Sciatic nerve (tissue), 2 donors: ENCODE measurements at regions not wholly inside any gene's neighbourhood (a gene's known extent, or its start where the extent isn't known, plus 50 kb on each side); places are given as distances from the start of the nearest gene placed in this dataset.
A peak's percentile ranks its signal among the peaks of the same experiment; 100 is the strongest.

Source experiments
- ATAC-seq: fragments of 200-7000 bp; cut with Tn5 transposase; one replicate; pipeline ENCODE4 v1.9.1; 2020; ENCODE audit warnings: mild to moderate bottlenecking, moderate library complexity
- DNase-seq: peaks from one replicate; pipeline ENCODE4 v3.0.0-alpha.2; 2020; ENCODE audit warnings: low spot score
- intact Hi-C: fragments of 100-400 bp; cut with DNase I; formaldehyde crosslinking; loops from one replicate; pipeline ENCODE4 v1.14.2; 2022
- donor health status: DM: no; HTN: no; CAD: no.
- donor health status: DM: no; HTN: no; CAD: no.

DNA sequence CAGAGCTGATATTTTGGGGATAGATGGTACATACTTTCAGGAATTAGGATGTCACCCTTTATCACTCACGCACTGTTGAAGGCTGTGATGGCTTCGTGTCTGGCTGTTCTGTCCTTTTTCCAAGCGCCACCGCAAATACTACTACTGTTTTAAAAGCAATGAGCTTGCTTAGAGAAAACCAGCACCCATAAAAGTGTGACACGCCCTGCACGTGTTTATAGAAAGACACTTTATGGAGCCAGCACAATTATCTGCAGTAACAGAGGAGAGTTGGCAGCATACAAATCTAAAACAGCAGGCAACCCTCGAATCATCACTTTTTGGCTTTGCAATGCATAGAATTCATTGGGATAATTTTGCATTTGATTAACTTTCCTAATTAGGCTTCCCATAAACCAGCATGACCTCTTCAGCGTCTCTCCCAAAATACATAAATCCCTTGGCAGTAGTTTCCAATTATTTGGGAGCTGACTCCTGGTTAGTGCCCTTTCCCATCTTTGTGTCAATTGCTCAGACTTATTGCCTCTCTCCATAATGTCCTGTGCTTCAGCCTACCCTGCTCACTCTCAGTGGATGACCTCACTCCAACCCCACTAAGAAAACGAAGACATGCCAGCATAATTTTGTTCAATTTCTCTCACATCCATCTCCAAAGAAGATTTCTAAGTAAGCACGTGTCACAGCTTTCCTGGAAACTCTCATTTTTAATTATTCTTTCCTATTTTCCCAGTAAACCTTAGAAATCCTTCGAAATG lies 118.7 kb upstream of the LARGE1 start:
- ATAC-seq (no peak), DNase-seq (no peak)
- intact Hi-C loops = no loop called here

DNA sequence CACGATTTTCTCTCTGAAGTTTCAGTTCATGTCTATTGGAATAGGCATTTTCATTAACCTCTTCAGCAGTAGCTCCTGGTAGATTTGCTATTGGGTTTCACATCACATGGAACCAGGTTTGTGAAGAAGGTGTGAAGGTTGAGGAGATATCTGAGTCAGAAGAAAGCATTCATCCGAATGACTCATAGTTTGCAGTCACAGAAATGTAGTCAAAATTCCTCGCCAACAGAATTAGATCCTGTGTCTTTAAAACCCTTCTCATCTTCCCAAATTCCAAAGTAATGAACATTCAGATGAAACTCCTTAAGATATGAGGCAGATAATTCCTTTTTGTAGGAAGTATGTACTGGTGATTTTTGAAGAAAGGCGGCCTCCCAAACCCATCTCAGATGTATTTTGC lies 125.0 kb upstream of the LARGE1 start:
- ATAC-seq = no peak
- DNase-seq = no peak
- intact Hi-C loops = no loop called here

- ATAC-seq (no peak), DNase-seq (no peak)
- intact Hi-C loops = no loop called here
These were observed 135.4 kb upstream of the LARGE1 start for GRCh38 chr22:34055525-34056200.

DNA sequence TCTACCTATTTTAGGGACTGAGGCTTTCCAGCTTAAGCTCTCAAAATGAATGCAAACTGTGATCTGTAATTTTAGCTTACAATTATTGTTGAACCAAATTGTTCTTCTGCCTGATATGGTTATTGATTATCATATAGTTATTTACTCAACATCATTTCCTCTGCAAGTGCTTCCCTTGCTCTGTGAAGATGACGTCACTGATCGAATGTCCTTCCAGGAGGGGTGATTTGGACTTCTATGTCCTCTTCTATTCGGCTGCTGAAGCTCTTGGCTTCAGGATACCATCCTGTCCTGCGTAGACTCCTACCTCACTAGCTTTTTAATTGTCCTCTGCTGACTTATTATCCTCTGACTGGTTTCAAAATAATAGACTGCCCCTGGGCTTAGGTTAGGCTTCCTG lies 137.4 kb upstream of the LARGE1 start:
- intact Hi-C loops = no loop called here
- DNase-seq (no peak), ATAC-seq (no peak)

GRCh38 chr22:34064696-34065095 lies 144.4 kb upstream of the LARGE1 start:
- intact Hi-C loops = no loop called here
- ATAC-seq (no peak), DNase-seq (no peak)

- DNase-seq (no peak), ATAC-seq (no peak)
- intact Hi-C loops = no loop called here
These were observed 146.8 kb upstream of the LARGE1 start for GRCh38 chr22:34067031-34067430.

GRCh38 chr22:34068001-34068400 lies 147.7 kb upstream of the LARGE1 start:
- no peak for ATAC-seq
- DNase-seq = no peak
- intact Hi-C loops = no loop called here

- DNase-seq = no peak
- intact Hi-C loops = no loop called here
- no peak for ATAC-seq
These were observed 149.8 kb upstream of the LARGE1 start for GRCh38 chr22:34070051-34070450.

GRCh38 chr22:34070531-34070930 lies 150.3 kb upstream of the LARGE1 start:
- intact Hi-C loops = no loop called here
- ATAC-seq (no peak), DNase-seq (no peak)

DNA sequence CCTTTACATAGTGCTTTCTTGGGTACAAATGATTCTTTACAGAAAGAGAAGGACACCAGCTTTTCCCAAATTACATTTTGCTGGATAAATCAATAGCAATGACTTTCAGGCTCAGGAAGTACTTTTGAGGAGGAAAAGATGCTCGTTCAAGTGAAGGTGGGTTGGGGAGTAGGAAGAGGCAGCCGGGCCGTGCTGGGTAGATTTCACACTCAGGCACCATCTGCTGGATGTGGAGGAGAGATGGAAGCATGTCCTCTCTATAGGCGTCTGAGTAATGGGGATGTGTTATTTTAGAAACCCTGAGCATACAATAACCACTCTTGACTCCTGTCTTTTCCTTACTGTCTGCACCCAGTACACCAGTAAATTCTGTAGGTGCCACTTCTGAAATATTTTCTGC lies 152.3 kb upstream of the LARGE1 start:
- ATAC-seq = no peak
- intact Hi-C loops = no loop called here
- no peak for DNase-seq

- DNase-seq = no peak
These were observed 160.2 kb upstream of the LARGE1 start for GRCh38 chr22:34080433-34080832.

DNA sequence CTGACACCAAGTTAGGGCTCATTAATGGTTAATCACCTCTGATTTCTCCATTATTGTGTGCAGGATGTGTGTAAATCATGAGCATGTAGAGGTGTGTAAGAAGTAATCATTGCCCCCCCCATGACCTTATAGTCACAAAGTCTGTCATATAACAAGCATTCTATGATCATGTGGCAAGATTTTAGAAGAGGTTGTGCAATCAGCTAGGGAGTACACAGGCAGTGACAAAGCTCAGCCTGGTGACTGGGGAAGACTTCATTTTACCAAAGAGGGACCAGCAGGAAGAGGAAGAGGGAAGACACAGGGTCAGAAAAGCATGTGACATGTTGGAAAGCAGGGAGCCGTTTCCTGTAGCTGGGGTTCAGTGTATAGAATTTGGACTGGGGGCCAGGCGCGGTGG lies 176.5 kb upstream of the LARGE1 start:
- no peak for ATAC-seq
- no peak for DNase-seq
- intact Hi-C loops = no loop called here

More at GRCh38 chr22:34080433-34080832, 160.2 kb upstream of the LARGE1 start:
- ATAC-seq = no peak
- intact Hi-C loops = no loop called here

- no peak for ATAC-seq
- intact Hi-C loops = no loop called here
- DNase-seq = no peak
These were observed 179.0 kb upstream of the LARGE1 start for GRCh38 chr22:34099278-34099677.

GRCh38 chr22:34102633-34103032 lies 182.4 kb upstream of the LARGE1 start:
- ATAC-seq = no peak
- intact Hi-C loops = loop anchor here (10.0 kb wide), 1 partner anchor 178 kb away; the partner anchor contains the start of gene LARGE1
- DNase-seq = no peak

- ATAC-seq = no peak
- intact Hi-C loops = loop anchor here (10.0 kb wide), 1 partner anchor 181 kb away; the partner anchor contains the start of gene LARGE1
These were observed 185.3 kb upstream of the LARGE1 start for GRCh38 chr22:34105461-34106062.

DNA sequence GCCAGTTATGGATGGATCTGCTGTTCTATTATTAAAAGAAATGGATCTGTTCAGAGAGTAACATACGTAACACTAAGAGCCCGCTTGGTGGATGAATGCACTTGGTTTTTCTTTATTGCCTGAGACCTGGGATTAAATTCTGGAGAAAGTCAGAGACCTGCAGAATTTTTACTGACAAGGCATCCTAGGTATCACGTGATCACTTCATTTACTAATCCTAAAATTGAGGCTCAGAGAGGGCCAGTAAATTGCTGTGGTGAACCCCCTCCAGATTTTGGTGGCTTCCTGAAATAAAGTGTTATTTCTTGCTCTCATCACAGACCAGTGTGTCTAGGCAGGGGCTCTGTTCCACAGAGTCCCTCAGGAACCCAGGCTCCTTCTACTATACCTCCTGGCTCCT lies 187.9 kb upstream of the LARGE1 start:
- ATAC-seq (no peak), DNase-seq (no peak)
- intact Hi-C loops = loop anchor here (10.0 kb wide), 1 partner anchor 183 kb away; the partner anchor contains the start of gene LARGE1

More at GRCh38 chr22:34105461-34106062, 185.3 kb upstream of the LARGE1 start:
- peak; percentile 73 for DNase-seq

GRCh38 chr22:34111210-34111824 lies 191.0 kb upstream of the LARGE1 start:
- ATAC-seq (peak; percentile 64), DNase-seq (no peak)
- intact Hi-C loops = no loop called here

GRCh38 chr22:34113381-34113780 lies 193.1 kb upstream of the LARGE1 start:
- DNase-seq = no peak
- ATAC-seq = no peak
- intact Hi-C loops = no loop called here

DNA sequence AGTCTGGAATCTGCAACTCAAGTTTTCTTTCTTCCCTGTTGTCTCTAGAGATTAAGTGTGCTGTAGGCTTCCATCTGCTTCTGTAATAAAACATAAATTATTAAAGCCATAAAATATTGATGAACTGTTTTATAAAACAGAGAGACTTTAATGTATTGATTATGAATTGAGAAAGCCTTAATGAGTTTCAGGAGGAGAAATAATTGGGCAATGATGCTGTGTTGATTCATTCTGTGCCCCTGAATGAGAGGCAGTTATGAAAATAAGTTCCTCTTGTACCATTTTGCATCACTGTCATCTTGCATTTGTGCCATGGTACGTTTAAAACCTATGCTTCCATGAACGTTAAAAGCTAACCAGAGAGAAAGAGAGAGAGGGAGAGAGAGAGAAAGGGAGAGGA lies 194.1 kb upstream of the LARGE1 start:
- ATAC-seq (no peak), DNase-seq (no peak)
- intact Hi-C loops = no loop called here

- intact Hi-C loops = no loop called here
- ATAC-seq (no peak), DNase-seq (no peak)
These were observed 195.4 kb upstream of the LARGE1 start for GRCh38 chr22:34115722-34116121.
